GM18907 (cell line): ENCODE measurements at regions not wholly inside any gene's neighbourhood (a gene's known extent, or its start where the extent isn't known, plus 50 kb on each side); places are given as distances from the start of the nearest gene placed in this dataset.
"Not testable (repeated sequence)": the region's sequence is repeated elsewhere in the genome, so short reads cannot be mapped to it uniquely, and the experiment has no call there.

Experiments
- ATAC-seq: cut with Tn5 transposase; IDR thresholded peaks from one replicate; pipeline ENCODE4 v1.9.1; 2021; ENCODE audit warnings: mild to moderate bottlenecking, moderate library complexity; ENCODE audit not compliant: unreplicated experiment

GRCh38 chr21:24634749-24635148 lies 972.5 kb downstream of the MRPL39 start:
- ATAC-seq = no peak

DNA sequence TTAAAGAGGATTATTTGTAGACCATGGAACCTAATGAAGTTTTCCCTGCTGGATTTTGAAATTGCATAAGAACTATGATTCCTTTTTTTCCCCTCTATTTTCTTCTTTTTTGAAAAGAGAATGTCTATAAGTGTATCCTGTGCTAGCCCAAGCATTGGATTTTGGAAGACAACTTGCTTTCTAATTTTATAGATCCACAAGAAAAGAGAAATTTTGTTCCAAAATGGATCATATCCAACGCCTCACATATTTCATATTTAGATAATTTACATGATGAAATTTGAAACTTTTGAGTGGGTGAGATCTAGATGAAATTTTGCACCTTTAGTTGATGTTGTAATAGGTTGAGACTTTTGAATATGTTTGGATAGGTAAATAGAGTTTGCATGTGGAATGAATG lies 978.7 kb downstream of the MRPL39 start:
- ATAC-seq = no peak

GRCh38 chr21:24628046-24628445 lies 979.2 kb downstream of the MRPL39 start:
- ATAC-seq = no peak

GRCh38 chr21:24617819-24618218 lies 989.5 kb downstream of the MRPL39 start:
- ATAC-seq = no peak

- no peak for ATAC-seq
Observed at GRCh38 chr21:24594082-24594481, 1013.2 kb downstream of the MRPL39 start.

- no peak for ATAC-seq
Observed at GRCh38 chr21:24590261-24590660, 1017.0 kb downstream of the MRPL39 start.

GRCh38 chr21:24583473-24583872 lies 1023.8 kb downstream of the MRPL39 start:
- ATAC-seq = no peak

GRCh38 chr21:24577301-24577700 lies 1030.0 kb downstream of the MRPL39 start:
- ATAC-seq = no peak

DNA sequence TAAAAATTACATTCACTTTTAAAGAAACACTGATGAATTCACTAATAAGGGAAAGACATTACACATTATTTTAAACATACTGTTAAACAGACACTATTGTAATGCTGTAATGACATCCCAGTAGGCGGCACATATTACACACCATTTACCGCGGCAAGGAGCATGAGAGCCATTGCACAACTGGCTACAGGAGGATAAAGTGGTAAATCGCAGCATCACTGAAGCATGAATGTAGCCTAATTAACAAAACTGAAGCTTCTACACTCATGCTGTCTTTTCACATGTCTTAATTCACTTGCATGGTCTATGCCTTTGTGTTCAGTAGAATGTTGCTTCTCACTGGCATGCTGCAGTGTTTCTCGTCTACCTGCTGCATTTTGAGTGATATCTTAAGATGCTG lies 1046.0 kb downstream of the MRPL39 start:
- ATAC-seq = no peak

GRCh38 chr21:24552491-24552890 lies 1054.8 kb downstream of the MRPL39 start:
- no peak for ATAC-seq

GRCh38 chr21:24545807-24546361 lies 1061.4 kb downstream of the MRPL39 start:
- no peak for ATAC-seq

DNA sequence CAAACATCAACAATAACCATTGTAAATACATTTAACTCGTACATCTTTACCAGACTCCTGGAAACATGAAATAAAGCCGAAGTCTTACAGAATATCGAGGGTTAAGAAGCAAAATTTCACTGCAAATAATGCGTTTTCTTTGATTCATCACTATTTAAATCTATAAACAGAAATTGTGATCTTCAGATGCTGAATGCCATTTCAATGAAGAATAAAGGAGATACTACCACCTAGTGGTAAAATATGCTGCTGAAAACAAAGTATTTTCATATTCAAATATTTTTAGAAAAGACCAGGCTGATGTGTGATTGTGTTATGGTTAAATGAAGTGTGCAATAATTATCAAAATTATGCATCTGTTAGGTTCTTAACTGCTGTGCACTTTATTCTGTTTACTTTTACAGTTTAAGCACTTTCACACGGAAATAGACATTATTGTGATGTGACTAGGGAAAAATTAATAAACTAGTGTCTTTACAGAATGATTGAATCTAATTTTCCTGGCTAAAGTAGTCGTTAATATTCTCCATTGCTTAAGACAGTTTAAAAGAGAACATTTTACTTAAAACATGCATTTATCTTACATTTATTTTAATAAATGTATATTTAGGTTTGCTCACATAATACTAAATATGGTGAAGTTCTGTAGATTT lies 1093.1 kb downstream of the MRPL39 start:
- ATAC-seq = no peak

DNA sequence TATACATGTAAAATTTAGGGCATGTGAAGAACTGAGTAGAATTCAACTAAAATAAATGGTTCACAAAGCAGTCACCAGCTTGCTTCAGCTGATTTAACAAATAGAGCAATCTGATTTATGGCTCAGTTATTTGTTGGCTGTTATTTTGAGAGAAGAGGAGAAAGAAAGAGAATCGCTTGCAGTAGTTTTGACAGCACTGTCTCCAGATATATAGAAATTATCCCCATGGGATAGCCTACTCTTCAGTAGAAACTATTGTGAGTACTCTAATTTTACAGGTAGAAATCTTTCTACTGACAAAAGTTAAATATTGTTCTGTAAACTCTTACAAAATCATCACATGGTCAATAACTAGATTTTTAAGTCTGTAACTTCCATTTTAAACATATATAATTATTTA lies 1098.2 kb downstream of the MRPL39 start:
- no peak for ATAC-seq

GRCh38 chr21:24486973-24487372 lies 1120.3 kb downstream of the MRPL39 start:
- no peak for ATAC-seq

- not testable (repeated sequence) for ATAC-seq
Observed at GRCh38 chr21:24483361-24483760, 1123.9 kb downstream of the MRPL39 start.

DNA sequence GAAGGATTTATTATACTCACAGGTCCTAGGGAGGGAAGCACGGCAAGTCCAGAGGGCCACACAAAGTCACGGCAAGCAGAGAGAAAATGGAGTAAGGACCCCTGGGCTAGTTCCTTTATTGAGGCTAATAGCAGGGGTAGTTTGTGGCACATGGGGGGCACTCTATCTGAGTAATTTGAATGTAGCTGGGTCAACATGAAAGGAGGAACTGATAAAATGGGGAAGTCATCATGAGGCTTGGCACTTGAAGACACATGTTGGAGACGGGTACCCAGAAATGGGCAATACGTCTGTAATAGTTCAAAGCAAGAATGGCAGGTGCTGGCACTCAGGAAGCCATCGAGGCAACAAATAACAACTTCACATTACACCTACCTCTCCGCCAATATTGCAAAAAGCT lies 1136.4 kb downstream of the MRPL39 start:
- ATAC-seq = no peak

GRCh38 chr21:24456358-24456757 lies 1150.9 kb downstream of the MRPL39 start:
- ATAC-seq = no peak

DNA sequence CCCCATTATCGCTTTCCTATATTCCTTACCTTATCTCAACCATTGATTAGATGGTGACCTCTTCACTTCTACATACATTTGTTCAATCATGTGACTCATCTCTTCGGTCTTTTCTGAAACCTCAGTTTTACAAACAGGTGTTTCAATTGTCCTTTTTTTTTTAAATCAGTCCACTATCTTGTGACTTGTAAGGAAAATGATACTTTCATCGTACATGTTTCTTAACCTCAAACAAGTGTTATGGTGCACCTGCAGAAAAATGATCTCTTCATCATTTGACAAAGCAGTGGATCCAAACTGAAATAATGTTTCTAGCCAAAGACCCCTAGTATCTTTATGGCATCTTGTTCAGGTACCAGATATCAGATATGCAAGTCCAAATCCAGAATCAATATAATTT lies 1157.2 kb downstream of the MRPL39 start:
- no peak for ATAC-seq

- ATAC-seq = no peak
Observed at GRCh38 chr21:24445517-24445916, 1161.8 kb downstream of the MRPL39 start.

GRCh38 chr21:24444736-24445135 lies 1162.5 kb downstream of the MRPL39 start:
- no peak for ATAC-seq

- no peak for ATAC-seq
Observed at GRCh38 chr21:24436236-24436635, 1171.0 kb downstream of the MRPL39 start.

DNA sequence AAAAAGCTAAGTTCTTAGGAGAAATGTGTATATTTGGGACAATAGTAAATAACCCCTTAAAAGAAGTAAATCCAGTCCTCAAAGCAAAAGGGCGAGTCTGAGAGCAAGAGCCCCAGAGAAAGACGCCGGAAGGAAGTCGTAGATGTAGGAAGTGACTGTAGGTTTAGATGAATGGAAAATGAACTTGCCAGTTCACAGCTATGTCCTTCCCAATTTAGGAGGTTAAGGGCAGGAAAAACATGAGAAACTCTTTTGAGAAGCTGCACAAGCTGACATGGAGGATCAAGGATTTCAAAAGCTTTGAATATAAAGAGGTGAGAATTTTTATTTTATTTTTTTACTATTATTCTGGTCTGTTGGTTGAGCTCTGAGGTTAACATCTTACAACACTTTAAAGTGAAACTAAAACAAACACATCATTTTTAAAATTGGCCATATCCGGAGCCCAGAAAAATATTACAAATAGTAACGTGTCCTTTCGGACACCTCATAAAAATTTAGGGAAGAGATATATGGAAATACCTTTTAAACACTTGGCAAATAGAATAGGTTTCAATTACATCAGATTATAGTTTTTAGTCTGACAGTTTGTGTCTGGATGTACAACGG lies 1178.6 kb downstream of the MRPL39 start:
- peak; percentile 89 for ATAC-seq

- ATAC-seq = no peak
Observed at GRCh38 chr21:24424776-24425175, 1182.5 kb downstream of the MRPL39 start.
